Small intestine (tissue), 7 donors: ENCODE measurements at regions not wholly inside any gene's neighbourhood (a gene's known extent, or its start where the extent isn't known, plus 50 kb on each side); places are given as distances from the start of the nearest gene placed in this dataset.
"Not testable (repeated sequence)": the region's sequence is repeated elsewhere in the genome, so short reads cannot be mapped to it uniquely, and the experiment has no call there.

Experiments used
- DNase-seq, 2 donors: peaks; one replicate each; pipeline versions ENCODE4 v3.0.0 to v3.0.0-alpha.2; 2013
- FAIRE-seq: peaks from 2 replicates; lab custom pipeline; 2012; peaks lifted over from hg19 to GRCh38; lab: Jason Lieb, UNC
- H3K27ac ChIP-seq, 3 donors: one replicate each; pipeline ENCODE4 v1.5.1; 2013; ENCODE audit warnings: low read length in 2 of 3, mild to moderate bottlenecking in 2 of 3, control low read depth in 1 of 3, inconsistent platforms in 1 of 3, low read depth in 1 of 3, moderate library complexity in 1 of 3
- H3K27me3 ChIP-seq, 3 donors: one replicate each; pipeline ENCODE4 v1.6.1; 2013; ENCODE audit warnings: low read length in 3 of 3, inconsistent platforms in 1 of 3; ENCODE audit not compliant: control insufficient read depth in 3 of 3, insufficient read depth in 3 of 3
- H3K36me3 ChIP-seq, 3 donors: one replicate each; pipeline ENCODE4 v1.6.1; 2013; ENCODE audit warnings: low read length in 3 of 3, inconsistent platforms in 1 of 3, low read depth in 1 of 3, mild to moderate bottlenecking in 1 of 3, moderate library complexity in 1 of 3; ENCODE audit not compliant: control insufficient read depth in 3 of 3, insufficient read depth in 2 of 3
- H3K4me1 ChIP-seq, 3 donors: one replicate each; pipeline ENCODE4 v1.6.1; 2013; ENCODE audit warnings: low read length in 2 of 3, inconsistent platforms in 1 of 3, low read depth in 1 of 3, mild to moderate bottlenecking in 1 of 3, moderate library complexity in 1 of 3; ENCODE audit not compliant: control insufficient read depth in 3 of 3, insufficient read depth in 2 of 3
- H3K4me3 ChIP-seq, 3 donors: one replicate each; pipeline ENCODE4 v1.5.1; 2013; ENCODE audit warnings: low read length in 3 of 3, control low read depth in 1 of 3, inconsistent platforms in 1 of 3, low read depth in 1 of 3, mild to moderate bottlenecking in 1 of 3, moderate library complexity in 1 of 3
- H3K9me3 ChIP-seq, 2 donors: one replicate each; pipeline ENCODE4 v1.6.1; 2013; ENCODE audit warnings: low read depth in 1 of 2, low read length in 1 of 2; ENCODE audit not compliant: control insufficient read depth in 2 of 2, insufficient read depth in 1 of 2
- WGBS, 3 donors: extraction: QIAGEN DNeasy Blood & Tissue Kit; methylation state at CpG; one replicate each; pipeline ENCODE4 v1.1.7; 2013; 5-methylcytosine and 5-hydroxymethylcytosine counted together
- donor health status: healthy with polysubstance abuse.
- donor health status: control.
- donor health status: control.
- donor health status: Bipolar disorder and iron deficiency.
- donor health status: healthy.

DNA sequence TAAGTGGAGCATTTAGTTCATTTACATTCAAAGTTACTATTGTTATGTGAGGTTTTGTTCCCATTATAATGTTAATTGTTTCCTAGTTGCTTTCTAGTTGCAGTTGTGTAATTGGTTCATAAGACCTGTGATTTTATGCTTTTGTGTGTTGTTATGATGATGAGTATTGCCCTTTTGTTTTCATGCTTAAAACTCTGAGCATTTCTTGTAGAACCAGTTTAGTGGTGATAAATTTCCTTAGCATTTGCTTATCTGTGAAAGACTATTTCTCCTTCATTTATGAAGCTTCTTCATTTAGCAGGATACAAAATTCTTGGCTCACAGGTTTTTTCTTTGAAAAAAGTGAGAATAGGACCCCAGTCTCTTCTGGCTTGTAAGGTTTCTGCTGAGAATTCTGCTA, 274.8 kb upstream of the SPAG17 start:
- Histone ChIP-seq H3K27ac (no peak overlapping the region), H3K27me3 (no peaks in the 10 kb centered on the region), H3K9me3 (peaks cover 0 to 8% of the 10 kb centered on the region in 2 donors), H3K4me3 (no peak overlapping the region), H3K4me1 (no peaks in the 10 kb centered on the region), H3K36me3 (no peaks in the 10 kb centered on the region)
- DNase-seq = no peak
- no peak for FAIRE-seq

DNA sequence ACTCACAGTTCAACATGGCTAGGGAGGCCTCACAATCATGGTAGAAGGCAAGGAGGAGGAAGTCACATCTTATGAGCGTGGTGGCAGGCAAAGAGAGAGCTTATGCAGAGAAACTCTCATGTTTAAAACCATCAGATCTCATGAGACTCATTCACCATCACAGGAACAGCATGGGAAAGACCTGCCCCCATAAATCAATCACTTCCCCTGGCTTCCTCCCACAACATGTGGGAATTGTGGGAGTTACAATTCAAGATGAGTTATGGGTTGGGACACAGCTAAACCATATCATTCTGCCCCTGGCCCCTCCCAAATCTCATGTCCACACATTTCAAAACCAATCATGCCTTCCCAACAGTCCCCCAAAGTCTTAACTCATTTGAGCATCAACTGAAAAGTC, 268.8 kb upstream of the SPAG17 start:
- not testable (repeated sequence) for H3K4me3 ChIP-seq, H3K4me1 ChIP-seq, H3K36me3 ChIP-seq, H3K27ac ChIP-seq, DNase-seq, H3K27me3 ChIP-seq, FAIRE-seq
- 71 to 75% (median 73%) methylated on average over 1 of the region's 1 CpG for WGBS, 3 donors
- peaks cover 0 to 11% of the 10 kb centered on the region in 2 donors for H3K9me3 ChIP-seq

DNA sequence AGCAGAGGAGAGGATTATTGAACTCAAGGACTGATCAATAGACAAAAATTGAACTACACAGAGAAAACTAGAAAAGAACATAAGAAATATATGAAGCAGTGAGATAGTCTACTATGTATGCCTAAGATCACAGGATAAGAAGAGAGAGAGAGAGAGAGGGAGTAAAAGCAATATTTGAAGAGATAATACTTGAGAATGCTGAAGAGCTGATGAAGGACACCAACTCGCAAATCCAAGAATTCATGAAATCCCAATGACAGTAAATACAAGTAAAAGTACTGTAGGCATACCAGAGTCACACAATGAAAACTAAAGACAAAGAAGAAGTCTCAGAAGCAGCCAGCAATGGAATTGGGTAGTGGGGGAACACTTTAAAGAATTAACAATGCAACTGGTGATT, 260.1 kb upstream of the SPAG17 start:
- no peaks in the 10 kb centered on the region for H3K36me3 ChIP-seq
- FAIRE-seq = no peak
- WGBS, 3 donors = 72 to 89% (median 84%) methylated on average over 1 of the region's 1 CpG

DNA sequence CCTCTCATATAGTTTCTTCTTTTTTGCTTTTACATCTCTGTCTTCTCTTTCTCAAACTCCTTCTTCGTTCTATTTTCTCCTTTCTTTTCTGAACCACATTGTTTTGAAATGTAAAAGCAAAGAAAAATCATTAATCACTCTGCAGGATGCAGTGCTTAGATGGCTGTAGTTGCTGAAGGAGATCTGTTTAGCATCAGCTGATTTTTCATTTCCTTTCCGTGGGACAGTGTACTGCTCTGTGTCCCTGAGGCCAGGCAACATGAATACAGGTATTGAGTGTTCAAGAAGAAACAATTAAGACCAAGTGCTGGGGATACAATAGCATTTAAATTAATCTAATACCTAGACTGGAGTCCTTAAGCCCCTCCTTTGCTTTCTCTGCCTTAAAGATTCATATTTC, 257.2 kb upstream of the SPAG17 start:
- no peak overlapping the region for H3K4me3 ChIP-seq
- DNase-seq (no peak), FAIRE-seq (no peak)
- no peaks in the 10 kb centered on the region for H3K36me3 ChIP-seq
- no peak overlapping the region for H3K27ac ChIP-seq
- WGBS, 3 donors = 32 to 55% (median 43%) methylated on average over 2 of the region's 2 CpGs
- peaks cover 0 to 4% of the 10 kb centered on the region in 2 donors for H3K9me3 ChIP-seq
- no peaks in the 10 kb centered on the region for H3K27me3 ChIP-seq
- no peaks in the 10 kb centered on the region for H3K4me1 ChIP-seq

More for the DNA sequence above, 260.1 kb upstream of the SPAG17 start:
- Histone ChIP-seq H3K27ac (no peak overlapping the region), H3K4me1 (no peaks in the 10 kb centered on the region), H3K27me3 (no peaks in the 10 kb centered on the region), H3K9me3 (peaks cover 0 to 19% of the 10 kb centered on the region in 2 donors), H3K4me3 (no peak overlapping the region)
- DNase-seq = no peak

DNA sequence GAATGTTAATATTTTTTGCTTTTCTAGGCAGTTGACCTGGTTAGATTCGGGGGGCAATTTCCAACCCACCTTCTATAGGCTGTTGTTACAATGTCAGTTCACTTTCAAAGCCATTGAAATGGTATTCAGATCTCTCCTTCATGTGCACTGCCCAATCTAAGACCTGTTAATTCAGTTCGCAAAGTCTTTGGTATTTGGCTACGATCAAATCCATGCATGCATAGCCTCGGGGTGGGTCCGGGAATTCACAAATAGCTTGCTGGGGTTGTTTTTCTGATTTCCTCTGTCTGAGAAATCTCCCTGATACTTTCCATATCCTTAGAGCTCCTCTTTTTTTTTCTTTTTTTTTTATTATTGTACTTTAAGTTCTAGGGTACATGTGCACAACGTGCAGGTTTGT, 252.6 kb upstream of the SPAG17 start:
- no peaks in the 10 kb centered on the region for H3K36me3 ChIP-seq
- no peak overlapping the region for H3K4me3 ChIP-seq
- DNase-seq (no peak), FAIRE-seq (no peak)
- no peaks in the 10 kb centered on the region for H3K4me1 ChIP-seq
- 83 to 93% (median 91%) methylated on average over 6 of the region's 6 CpGs for WGBS, 3 donors
- no peak overlapping the region for H3K27ac ChIP-seq
- H3K27me3 ChIP-seq = no peaks in the 10 kb centered on the region
- no peaks in the 10 kb centered on the region for H3K9me3 ChIP-seq

DNA sequence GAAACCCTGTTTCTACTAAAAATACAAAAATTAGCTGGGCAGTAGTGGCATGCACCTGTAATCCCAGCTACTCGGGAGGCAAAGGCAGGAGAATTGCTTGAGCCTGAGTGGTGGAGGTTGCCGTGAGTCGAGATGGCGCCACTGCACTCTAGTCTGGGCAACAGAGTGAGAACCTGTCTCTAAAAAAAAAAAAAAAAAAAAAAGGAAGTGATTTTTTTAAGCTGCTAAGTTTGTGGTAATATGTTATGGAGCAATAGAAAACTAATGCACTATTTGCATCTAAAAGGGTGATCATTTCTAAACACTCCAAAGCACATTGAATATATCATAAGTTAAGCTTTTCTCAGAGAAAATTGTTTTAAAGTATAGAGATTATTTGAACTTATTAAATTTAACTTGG, 244.8 kb upstream of the SPAG17 start:
- Histone ChIP-seq H3K4me1 (no peaks in the 10 kb centered on the region), H3K36me3 (no peaks in the 10 kb centered on the region), H3K27ac (no peak overlapping the region), H3K9me3 (no peaks in the 10 kb centered on the region), H3K4me3 (no peak overlapping the region), H3K27me3 (no peaks in the 10 kb centered on the region)
- WGBS, 3 donors = 80 to 87% (median 81%) methylated on average over 4 of the region's 4 CpGs
- DNase-seq (no peak), FAIRE-seq (no peak)

DNA sequence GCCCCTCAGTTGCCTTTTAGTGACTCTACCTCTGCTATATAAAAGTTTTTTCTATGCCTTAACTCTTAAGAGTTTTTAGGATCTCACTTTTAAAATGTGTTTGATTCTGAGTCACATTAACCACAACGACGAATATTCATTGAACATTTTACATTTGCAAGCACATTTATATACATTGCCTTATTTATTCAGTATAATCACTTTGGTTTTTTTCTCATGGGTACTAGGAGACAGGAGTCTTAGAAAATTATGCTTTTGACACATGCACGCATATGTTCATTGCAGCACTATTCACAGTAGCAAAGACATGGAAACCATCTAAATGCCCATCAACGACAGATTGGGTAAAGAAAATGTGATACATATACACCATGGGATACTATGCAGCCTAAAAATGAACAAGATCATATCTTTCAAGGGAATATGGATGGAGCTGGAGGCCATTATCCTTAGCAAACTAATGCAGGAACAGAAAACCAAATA, 236.9 kb upstream of the SPAG17 start:
- DNase-seq = no peak
- Histone ChIP-seq H3K27ac (no peak overlapping the region), H3K4me3 (no peak overlapping the region), H3K27me3 (no peaks in the 10 kb centered on the region), H3K36me3 (no peaks in the 10 kb centered on the region), H3K9me3 (no peaks in the 10 kb centered on the region), H3K4me1 (no peaks in the 10 kb centered on the region)
- FAIRE-seq = no peak
- WGBS, 3 donors = 89 to 93% (median 92%) methylated on average over 4 of the region's 4 CpGs

DNA sequence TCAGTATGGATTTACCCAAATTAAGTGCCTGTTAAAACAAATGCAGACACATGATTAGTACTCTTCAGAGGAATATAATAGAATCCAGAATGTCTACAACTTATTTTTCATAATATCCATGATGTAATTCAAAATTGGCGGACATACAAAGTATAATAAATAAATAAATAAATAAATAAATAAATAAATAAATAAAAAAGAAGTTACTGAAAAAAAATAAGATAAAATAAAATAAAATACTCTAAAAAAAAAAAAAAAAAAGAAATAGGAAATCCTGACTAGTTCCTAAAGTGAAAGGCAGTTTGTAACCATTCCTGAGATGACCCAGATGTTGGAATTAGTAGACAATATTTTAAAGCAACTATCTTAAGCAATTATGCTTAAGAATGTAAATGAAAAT, 219.0 kb upstream of the SPAG17 start:
- FAIRE-seq (peak; percentile 33), DNase-seq (no peak)
- Histone ChIP-seq H3K27me3 (no peaks in the 10 kb centered on the region), H3K9me3 (peaks cover 0 to 6% of the 10 kb centered on the region in 2 donors), H3K27ac (no peak overlapping the region), H3K4me1 (no peaks in the 10 kb centered on the region), H3K36me3 (no peaks in the 10 kb centered on the region), H3K4me3 (no peak overlapping the region)
- 88 to 98% (median 97%) methylated on average over 1 of the region's 1 CpG for WGBS, 3 donors

DNA sequence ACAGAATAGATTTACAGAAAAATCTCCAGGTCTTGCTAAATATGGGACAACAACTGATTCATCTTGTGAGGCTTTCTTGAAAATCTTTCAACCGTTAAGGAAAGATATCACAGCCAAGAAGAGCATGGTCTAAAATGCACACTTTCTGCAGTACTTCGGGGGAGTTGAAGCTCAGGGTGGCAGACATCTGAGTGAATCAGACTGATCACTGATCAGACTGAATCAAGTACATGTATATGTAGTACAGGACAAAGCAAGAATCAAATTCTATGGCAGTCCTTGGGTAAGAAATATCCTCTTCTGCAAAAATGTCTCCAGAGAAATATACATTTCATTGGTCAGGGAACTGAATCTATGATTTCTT, 212.4 kb upstream of the SPAG17 start:
- no peaks in the 10 kb centered on the region for H3K9me3 ChIP-seq
- H3K27me3 ChIP-seq = no peaks in the 10 kb centered on the region
- H3K4me3 ChIP-seq = no peak overlapping the region
- H3K27ac ChIP-seq = no peak overlapping the region
- H3K36me3 ChIP-seq = no peaks in the 10 kb centered on the region
- 67 to 84% (median 74%) methylated on average over 2 of the region's 2 CpGs for WGBS, 3 donors
- FAIRE-seq (no peak), DNase-seq (no peak)
- H3K4me1 ChIP-seq = no peaks in the 10 kb centered on the region
